Heart left ventricle (tissue), 16 donors: ENCODE measurements at regions not wholly inside any gene's neighbourhood (a gene's known extent, or its start where the extent isn't known, plus 50 kb on each side); places are given as distances from the start of the nearest gene placed in this dataset.

Experiments used
- ATAC-seq, 4 donors: fragments of 200-7000 bp; cut with Tn5 transposase; one replicate each; pipeline ENCODE4 v1.9.1; 2020 to 2022; ENCODE audit warnings: moderate library complexity in 4 of 4, mild to moderate bottlenecking in 3 of 4, moderate number of reproducible peaks in 1 of 4
- DNase-seq, 5 donors: peaks; one replicate each; pipeline ENCODE4 v3.0.0-alpha.2; 2020
- H3K27ac ChIP-seq, 12 donors: fragments of 200-600 bp; sonication (generic) in 4 of 12; one replicate each; pipeline versions ENCODE4 v1.5.0 to v1.8.0; 2016 to 2022; ENCODE audit warnings: mild to moderate bottlenecking in 2 of 12
- H3K27me3 ChIP-seq, 9 donors: fragments of 200-600 bp; sonication (generic) in 2 of 9; one replicate each; pipeline versions ENCODE4 v1.5.1 to v1.8.0; 2016 to 2022; ENCODE audit warnings: mild to moderate bottlenecking in 3 of 9
- H3K36me3 ChIP-seq, 9 donors: fragments of 200-600 bp; sonication (generic) in 2 of 9; one replicate each; pipeline versions ENCODE4 v1.5.0 to v1.8.0; 2018 to 2022; ENCODE audit warnings: mild to moderate bottlenecking in 2 of 9
- H3K4me1 ChIP-seq, 12 donors: fragments of 200-600 bp; sonication (generic) in 4 of 12; one replicate each; pipeline versions ENCODE4 v1.5.0 to v1.8.0; 2016 to 2022; ENCODE audit warnings: mild to moderate bottlenecking in 3 of 12
- H3K4me3 ChIP-seq, 12 donors: fragments of 200-600 bp; sonication (generic) in 4 of 12; one replicate each; pipeline versions ENCODE4 v1.5.0 to v1.8.0; 2017 to 2022; ENCODE audit warnings: mild to moderate bottlenecking in 9 of 12, moderate library complexity in 4 of 12
- H3K9me3 ChIP-seq, 12 donors: fragments of 200-600 bp; sonication (generic) in 4 of 12; one replicate each; pipeline versions ENCODE4 v1.5.0 to v1.8.0; 2016 to 2022; ENCODE audit warnings: mild to moderate bottlenecking in 1 of 12
- CTCF ChIP-seq, 12 donors: fragments of 200-600 bp; sonication (generic) in 4 of 12; IDR thresholded peaks; one replicate each; pipeline versions ENCODE4 v1.5.0 to v1.8.0; 2018 to 2022; ENCODE audit warnings: antibody characterized with exemption in 12 of 12, mild to moderate bottlenecking in 5 of 12
- POLR2A ChIP-seq, 2 donors: fragments of 450-650 bp; IDR thresholded peaks; one replicate each; pipeline ENCODE4 v1.6.1; 2017; ENCODE audit warnings: antibody characterized with exemption in 2 of 2, mild to moderate bottlenecking in 2 of 2, moderate library complexity in 2 of 2
- WGBS, 4 donors: extraction: QIAGEN DNeasy Blood & Tissue Kit in 2 of 4; methylation state at CpG; one replicate each; pipeline versions ENCODE4 v1.1.5 to v1.1.7; 2013 to 2018; 5-methylcytosine and 5-hydroxymethylcytosine counted together
- intact Hi-C, 10 donors: fragments of 100-400 bp; cut with DNase I; formaldehyde crosslinking; loops; one replicate each; pipeline versions ENCODE4 v1.11.1 to v1.14.2; 2022
- donor health status: ischemic (EF 13 %, LVEDD 7.1; RV severe dilation, severe dysfunction).
- donor health status: healthy with polysubstance abuse.
- donor health status: DM: no; HTN: yes; CAD: no.
- donor health status: DM: no; HTN: no; CAD: no.
- donor health status: ischemic (EF 25% LVEDD 6.9; RV normal size, moderate dysfunction).
- donor health status: ischemic (EF 25% LVEDD 5.7; RV mildly dilated, moderate dysfunction).
- donor health status: healthy.
- donor health status: DM: yes; HTN: yes; CAD: no.
- donor health status: ischemic (EF 35%, LVEDD 5.7; RV mildly dilated, moderate dysfunction).
- donor health status: nonischemic (EF 11% LVEDD 7.7; RV severe dilation, severe dysfunction).
- donor health status: DM: yes; HTN: yes; CAD: no.
- donor health status: PGD.
- donor health status: ischemic (EF 29% LVEDD 5.4; RV normal size, mild dysfunction).
- donor health status: nonischemic (EF 23%, LVEDD 6.1; RV moderate dilation, normal function).

GRCh38 chr5:112065781-112066180, 308.8 kb upstream of the NREP start:
- intact Hi-C loops, result no loop called here
- H3K4me3 ChIP-seq, result no peak overlapping the region
- TF ChIP-seq POLR2A (IDR thresholded peaks at IDR 0.05) (no peak), CTCF (IDR thresholded peaks at IDR 0.05) (no peak)
- no peak overlapping the region for H3K27ac ChIP-seq
- no peaks in the 10 kb centered on the region for H3K36me3 ChIP-seq
- DNase-seq, result no peak
- no peaks in the 10 kb centered on the region for H3K9me3 ChIP-seq
- ATAC-seq, result no peak
- no peaks in the 10 kb centered on the region for H3K4me1 ChIP-seq
- H3K27me3 ChIP-seq, result no peaks in the 10 kb centered on the region

GRCh38 chr5:112064956-112065355, 308.0 kb upstream of the NREP start:
- intact Hi-C loops, result no loop called here
- 87 to 95% (median 91%) methylated on average over 2 of the region's 2 CpGs for WGBS, 4 donors
- no peak for DNase-seq
- TF ChIP-seq CTCF (IDR thresholded peaks at IDR 0.05) (no peak), POLR2A (IDR thresholded peaks at IDR 0.05) (no peak)
- Histone ChIP-seq H3K27ac (no peak overlapping the region), H3K36me3 (no peaks in the 10 kb centered on the region), H3K27me3 (no peaks in the 10 kb centered on the region), H3K4me3 (no peak overlapping the region), H3K4me1 (no peaks in the 10 kb centered on the region), H3K9me3 (no peaks in the 10 kb centered on the region)
- ATAC-seq, result no peak

- H3K9me3 ChIP-seq, result no peaks in the 10 kb centered on the region
- H3K4me3 ChIP-seq, result no peak overlapping the region
- H3K36me3 ChIP-seq, result no peaks in the 10 kb centered on the region
- ATAC-seq (no peak), DNase-seq (no peak)
- TF ChIP-seq CTCF (IDR thresholded peaks at IDR 0.05) (no peak), POLR2A (IDR thresholded peaks at IDR 0.05) (no peak)
- no peaks in the 10 kb centered on the region for H3K4me1 ChIP-seq
- H3K27me3 ChIP-seq, result no peaks in the 10 kb centered on the region
- intact Hi-C loops, result no loop called here
- 92 to 98% (median 95%) methylated on average over 2 of the region's 2 CpGs for WGBS, 4 donors
- H3K27ac ChIP-seq, result no peak overlapping the region
Measured at GRCh38 chr5:112064271-112064701, 307.3 kb upstream of the NREP start.

GRCh38 chr5:112063856-112064255, 306.9 kb upstream of the NREP start:
- DNase-seq, result no peak
- Histone ChIP-seq H3K9me3 (no peaks in the 10 kb centered on the region), H3K27me3 (no peaks in the 10 kb centered on the region), H3K4me1 (no peaks in the 10 kb centered on the region), H3K4me3 (no peak overlapping the region), H3K27ac (no peak overlapping the region), H3K36me3 (no peaks in the 10 kb centered on the region)
- 85 to 95% (median 91%) methylated on average over 1 of the region's 1 CpG for WGBS, 4 donors
- TF ChIP-seq CTCF (IDR thresholded peaks at IDR 0.05) (no peak), POLR2A (IDR thresholded peaks at IDR 0.05) (no peak)
- intact Hi-C loops, result no loop called here
- no peak for ATAC-seq
